Tongue (tissue), 1 donor: ENCODE measurements at regions not wholly inside any gene's neighbourhood (a gene's known extent, or its start where the extent isn't known, plus 50 kb on each side); places are given as distances from the start of the nearest gene placed in this dataset.

Experiments used
- DNase-seq: peaks from one replicate; pipeline ENCODE4 v3.0.0-alpha.2; 2015

GRCh38 chr9:109681301-109681700 is 98.7 kb upstream of the PALM2AKAP2 start:
- DNase-seq: no peak

GRCh38 chr9:109682227-109682626 is 97.8 kb upstream of the PALM2AKAP2 start:
- DNase-seq: no peak

- no peak for DNase-seq
Observed at GRCh38 chr9:109683521-109683920, 96.5 kb upstream of the PALM2AKAP2 start.

- DNase-seq: no peak
Observed at GRCh38 chr9:109689701-109690100, 90.3 kb upstream of the PALM2AKAP2 start.

GRCh38 chr9:109699019-109699418 is 81.0 kb upstream of the PALM2AKAP2 start:
- peak; percentile 29 for DNase-seq

- no peak for DNase-seq
Observed at GRCh38 chr9:109704546-109704945, 75.5 kb upstream of the PALM2AKAP2 start.

GRCh38 chr9:109705515-109705914 is 74.5 kb upstream of the PALM2AKAP2 start:
- DNase-seq: peak; percentile 32

- no peak for DNase-seq
Observed at GRCh38 chr9:109707355-109707754, 72.6 kb upstream of the PALM2AKAP2 start.

GRCh38 chr9:109708451-109708945 is 71.5 kb upstream of the PALM2AKAP2 start:
- DNase-seq: peak; percentile 68

GRCh38 chr9:109709866-109710265 is 70.1 kb upstream of the PALM2AKAP2 start:
- DNase-seq: peak; percentile 58

GRCh38 chr9:109710830-109711229 is 69.2 kb upstream of the PALM2AKAP2 start:
- DNase-seq: no peak

- no peak for DNase-seq
Observed at GRCh38 chr9:109715344-109715743, 64.7 kb upstream of the PALM2AKAP2 start.

GRCh38 chr9:109716631-109717030 is 63.4 kb upstream of the PALM2AKAP2 start:
- no peak for DNase-seq

GRCh38 chr9:109717342-109717741 is 62.7 kb upstream of the PALM2AKAP2 start:
- DNase-seq: no peak

GRCh38 chr9:109718861-109719260 is 61.1 kb upstream of the PALM2AKAP2 start:
- no peak for DNase-seq

- no peak for DNase-seq
Observed at GRCh38 chr9:109721001-109721400, 59.0 kb upstream of the PALM2AKAP2 start.

- DNase-seq: no peak
Observed at GRCh38 chr9:109722007-109722406, 58.0 kb upstream of the PALM2AKAP2 start.

GRCh38 chr9:109723781-109724180 is 56.2 kb upstream of the PALM2AKAP2 start:
- no peak for DNase-seq

- no peak for DNase-seq
Observed at GRCh38 chr9:109725460-109725859, 54.5 kb upstream of the PALM2AKAP2 start.

- peak; percentile 92 for DNase-seq
Observed at GRCh38 chr9:109726119-109726518, 53.9 kb upstream of the PALM2AKAP2 start.

GRCh38 chr9:109728686-109729300 is 51.2 kb upstream of the PALM2AKAP2 start:
- DNase-seq: no peak

GRCh38 chr9:109729513-109729912 is 50.5 kb upstream of the PALM2AKAP2 start:
- no peak for DNase-seq
